ENCODE measurements at regions not wholly inside any gene's neighbourhood (a gene's known extent, or its start where the extent isn't known, plus 50 kb on each side); places are given as distances from the start of the nearest gene placed in this dataset.

DNA sequence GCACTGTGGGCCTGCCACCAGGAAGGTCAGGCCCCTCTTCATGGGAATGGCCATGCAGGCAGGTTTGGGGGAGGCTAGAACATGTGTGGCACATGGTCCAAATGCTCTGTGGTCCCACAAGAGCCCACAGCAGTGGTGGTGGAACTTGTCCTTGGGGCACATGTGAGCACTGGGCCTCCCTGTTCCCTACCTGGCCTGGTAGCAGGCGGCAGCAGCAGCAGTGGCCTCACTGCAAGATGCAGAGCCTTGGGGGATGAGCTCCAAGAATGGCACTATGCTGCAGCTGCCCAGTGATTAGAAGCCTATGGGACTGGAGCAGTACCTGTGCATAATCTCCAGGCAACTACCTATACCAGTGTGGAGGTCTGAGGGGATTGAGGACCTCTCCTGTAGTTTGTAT, 197.0 kb upstream of the DCAF8L1 start:
- TF ChIP-seq, protein P1, sequence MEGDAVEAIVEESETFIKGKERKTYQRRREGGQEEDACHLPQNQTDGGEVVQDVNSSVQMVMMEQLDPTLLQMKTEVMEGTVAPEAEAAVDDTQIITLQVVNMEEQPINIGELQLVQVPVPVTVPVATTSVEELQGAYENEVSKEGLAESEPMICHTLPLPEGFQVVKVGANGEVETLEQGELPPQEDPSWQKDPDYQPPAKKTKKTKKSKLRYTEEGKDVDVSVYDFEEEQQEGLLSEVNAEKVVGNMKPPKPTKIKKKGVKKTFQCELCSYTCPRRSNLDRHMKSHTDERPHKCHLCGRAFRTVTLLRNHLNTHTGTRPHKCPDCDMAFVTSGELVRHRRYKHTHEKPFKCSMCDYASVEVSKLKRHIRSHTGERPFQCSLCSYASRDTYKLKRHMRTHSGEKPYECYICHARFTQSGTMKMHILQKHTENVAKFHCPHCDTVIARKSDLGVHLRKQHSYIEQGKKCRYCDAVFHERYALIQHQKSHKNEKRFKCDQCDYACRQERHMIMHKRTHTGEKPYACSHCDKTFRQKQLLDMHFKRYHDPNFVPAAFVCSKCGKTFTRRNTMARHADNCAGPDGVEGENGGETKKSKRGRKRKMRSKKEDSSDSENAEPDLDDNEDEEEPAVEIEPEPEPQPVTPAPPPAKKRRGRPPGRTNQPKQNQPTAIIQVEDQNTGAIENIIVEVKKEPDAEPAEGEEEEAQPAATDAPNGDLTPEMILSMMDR (IDR thresholded peaks at IDR 0.05): no peak
- TF ChIP-seq POLR2A (IDR thresholded peaks at IDR 0.05): no peak

Measured in testis (tissue), 2 donors.